Peyer's patch (tissue), 4 donors: ENCODE measurements at regions not wholly inside any gene's neighbourhood (a gene's known extent, or its start where the extent isn't known, plus 50 kb on each side); places are given as distances from the start of the nearest gene placed in this dataset.

Source experiments
- POLR2A ChIP-seq, 2 donors: fragments of 450-650 bp; IDR thresholded peaks; one replicate each; pipeline ENCODE4 v1.5.1; 2017; ENCODE audit warnings: antibody characterized with exemption in 2 of 2, mild to moderate bottlenecking in 2 of 2, moderate library complexity in 2 of 2
- TF ChIP-seq, protein P1 (sequence below), 6 experiments: fragments of 450-650 bp in 4 of 6; fragments of 200-600 bp in 2 of 6; sonication (generic) in 1 of 6; IDR thresholded peaks; one replicate each; pipeline ENCODE4 v1.5.1; 2017 to 2019; ENCODE audit warnings: antibody characterized with exemption in 6 of 6, mild to moderate bottlenecking in 3 of 6, moderate library complexity in 1 of 6

DNA sequence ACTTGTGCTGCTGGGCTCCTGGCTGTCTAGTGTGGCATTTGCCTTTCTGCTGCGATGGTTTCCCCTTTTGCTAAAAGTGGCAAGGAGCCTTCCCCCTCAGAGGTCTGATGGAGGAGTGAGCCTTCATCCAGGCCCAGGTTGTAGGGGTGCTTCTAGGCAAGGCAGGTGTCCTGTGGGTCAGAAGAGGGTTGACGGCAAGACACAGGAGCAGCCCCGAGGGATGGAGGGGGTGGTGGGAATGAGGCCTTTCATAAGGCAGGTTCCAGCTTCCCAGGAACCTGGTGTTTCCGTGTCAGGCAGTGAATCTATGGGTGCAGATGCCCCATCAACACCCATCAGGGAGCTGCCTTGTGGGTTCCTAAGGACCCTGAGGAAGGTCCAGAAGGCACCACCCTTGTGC is 63.0 kb upstream of the TAMM41 start:
- TF ChIP-seq POLR2A (IDR thresholded peaks at IDR 0.05) = no peak
- TF ChIP-seq, protein P1, sequence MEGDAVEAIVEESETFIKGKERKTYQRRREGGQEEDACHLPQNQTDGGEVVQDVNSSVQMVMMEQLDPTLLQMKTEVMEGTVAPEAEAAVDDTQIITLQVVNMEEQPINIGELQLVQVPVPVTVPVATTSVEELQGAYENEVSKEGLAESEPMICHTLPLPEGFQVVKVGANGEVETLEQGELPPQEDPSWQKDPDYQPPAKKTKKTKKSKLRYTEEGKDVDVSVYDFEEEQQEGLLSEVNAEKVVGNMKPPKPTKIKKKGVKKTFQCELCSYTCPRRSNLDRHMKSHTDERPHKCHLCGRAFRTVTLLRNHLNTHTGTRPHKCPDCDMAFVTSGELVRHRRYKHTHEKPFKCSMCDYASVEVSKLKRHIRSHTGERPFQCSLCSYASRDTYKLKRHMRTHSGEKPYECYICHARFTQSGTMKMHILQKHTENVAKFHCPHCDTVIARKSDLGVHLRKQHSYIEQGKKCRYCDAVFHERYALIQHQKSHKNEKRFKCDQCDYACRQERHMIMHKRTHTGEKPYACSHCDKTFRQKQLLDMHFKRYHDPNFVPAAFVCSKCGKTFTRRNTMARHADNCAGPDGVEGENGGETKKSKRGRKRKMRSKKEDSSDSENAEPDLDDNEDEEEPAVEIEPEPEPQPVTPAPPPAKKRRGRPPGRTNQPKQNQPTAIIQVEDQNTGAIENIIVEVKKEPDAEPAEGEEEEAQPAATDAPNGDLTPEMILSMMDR (IDR thresholded peaks at IDR 0.05) = no peak
